Fibroblast of skin of right quadriceps (primary cell): ENCODE measurements at regions not wholly inside any gene's neighbourhood (a gene's known extent, or its start where the extent isn't known, plus 50 kb on each side); places are given as distances from the start of the nearest gene placed in this dataset.

Source experiments
- DNase-seq: peaks from one replicate; pipeline ENCODE4 v3.0.0-alpha.2; 2013

DNA sequence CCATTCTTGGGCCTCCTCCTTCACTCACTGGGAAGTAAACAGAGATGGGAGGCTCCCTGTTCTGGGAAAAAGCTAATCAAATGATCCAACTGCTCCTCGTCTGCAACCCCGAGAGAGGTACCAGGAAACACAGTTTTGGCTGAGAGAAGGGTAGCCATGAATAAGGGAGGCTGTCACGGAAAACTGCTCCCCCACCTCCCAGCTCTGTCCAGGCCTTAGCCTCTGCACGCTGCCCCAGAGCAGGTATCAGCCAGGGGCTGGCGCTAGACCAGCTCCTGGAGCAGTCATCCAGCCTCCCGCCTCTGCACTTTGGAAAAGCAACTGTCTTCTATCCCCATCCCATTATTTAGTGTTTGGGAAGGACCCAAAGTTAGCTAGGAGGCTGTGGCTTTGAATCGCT lies 266.1 kb downstream of the NDUFS4 start:
- no peak for DNase-seq

DNA sequence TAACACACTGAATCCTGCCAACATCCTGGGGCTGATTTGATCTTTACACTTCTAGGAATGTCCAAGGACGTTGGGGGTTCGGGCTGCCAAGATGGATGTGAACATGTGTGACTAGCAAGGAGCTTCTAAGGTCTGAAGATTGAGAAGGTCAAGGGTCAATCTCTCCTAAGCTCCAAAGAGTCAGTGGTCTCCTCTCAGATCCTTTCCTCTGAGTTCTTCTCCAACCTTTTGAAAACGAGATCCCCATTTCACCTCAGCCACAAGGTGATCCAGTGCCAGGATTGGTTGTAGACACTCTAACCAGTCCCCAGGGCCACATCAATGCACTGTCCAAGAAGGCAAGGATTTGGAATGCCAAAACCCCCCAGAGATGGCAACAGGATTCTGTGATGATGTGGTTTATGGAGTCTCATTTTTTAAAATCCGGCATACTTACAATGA lies 266.8 kb downstream of the NDUFS4 start:
- DNase-seq: no peak

DNA sequence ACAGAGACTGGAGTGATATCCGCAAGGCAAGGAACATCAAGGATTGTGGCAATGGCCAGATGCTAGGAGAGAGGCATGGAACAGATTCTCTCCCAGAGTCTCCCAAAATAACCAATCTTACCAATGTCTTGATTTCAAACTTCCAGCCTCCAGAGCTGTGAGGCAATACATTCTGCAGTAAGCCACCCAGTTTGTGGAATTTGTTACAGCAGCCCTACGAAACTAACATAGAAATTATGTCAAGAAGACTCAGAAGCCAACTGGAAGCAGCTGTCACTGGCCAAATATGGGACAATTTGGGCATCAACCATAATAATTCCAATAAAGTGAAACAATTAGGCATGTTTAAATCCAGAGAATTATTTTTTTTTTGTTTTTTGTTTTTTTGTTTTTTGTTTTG lies 271.1 kb downstream of the NDUFS4 start:
- DNase-seq: no peak
